ENCODE measurements at regions not wholly inside any gene's neighbourhood (a gene's known extent, or its start where the extent isn't known, plus 50 kb on each side); places are given as distances from the start of the nearest gene placed in this dataset.

DNA sequence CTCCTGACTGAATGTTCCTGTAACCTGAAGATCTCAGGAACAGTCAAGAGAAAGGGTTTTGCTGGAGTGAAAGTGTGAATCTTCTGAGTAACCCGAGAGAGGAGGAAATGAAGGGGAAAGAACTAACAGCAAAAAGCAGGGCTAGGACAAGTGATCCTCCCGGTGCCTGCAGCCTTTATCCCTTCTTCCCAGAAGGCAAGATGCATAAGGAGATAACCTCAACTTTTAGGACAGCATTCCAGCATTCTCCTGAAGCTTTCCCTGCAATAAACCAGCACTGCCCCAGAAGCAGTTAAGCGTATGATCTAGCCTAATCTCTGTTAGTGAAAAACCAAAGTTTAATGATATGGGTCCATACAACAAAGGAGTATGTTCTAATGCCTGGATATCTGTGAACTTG lies 298.8 kb downstream of the MEX3B start:
- TF ChIP-seq, protein P1, sequence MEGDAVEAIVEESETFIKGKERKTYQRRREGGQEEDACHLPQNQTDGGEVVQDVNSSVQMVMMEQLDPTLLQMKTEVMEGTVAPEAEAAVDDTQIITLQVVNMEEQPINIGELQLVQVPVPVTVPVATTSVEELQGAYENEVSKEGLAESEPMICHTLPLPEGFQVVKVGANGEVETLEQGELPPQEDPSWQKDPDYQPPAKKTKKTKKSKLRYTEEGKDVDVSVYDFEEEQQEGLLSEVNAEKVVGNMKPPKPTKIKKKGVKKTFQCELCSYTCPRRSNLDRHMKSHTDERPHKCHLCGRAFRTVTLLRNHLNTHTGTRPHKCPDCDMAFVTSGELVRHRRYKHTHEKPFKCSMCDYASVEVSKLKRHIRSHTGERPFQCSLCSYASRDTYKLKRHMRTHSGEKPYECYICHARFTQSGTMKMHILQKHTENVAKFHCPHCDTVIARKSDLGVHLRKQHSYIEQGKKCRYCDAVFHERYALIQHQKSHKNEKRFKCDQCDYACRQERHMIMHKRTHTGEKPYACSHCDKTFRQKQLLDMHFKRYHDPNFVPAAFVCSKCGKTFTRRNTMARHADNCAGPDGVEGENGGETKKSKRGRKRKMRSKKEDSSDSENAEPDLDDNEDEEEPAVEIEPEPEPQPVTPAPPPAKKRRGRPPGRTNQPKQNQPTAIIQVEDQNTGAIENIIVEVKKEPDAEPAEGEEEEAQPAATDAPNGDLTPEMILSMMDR (IDR thresholded peaks at IDR 0.05): no peak
- no peak for TF ChIP-seq ZFX (IDR thresholded peaks at IDR 0.05; ENCODE audit: borderline replicate concordance)
